HL-60 (cell line): ENCODE measurements at regions not wholly inside any gene's neighbourhood (a gene's known extent, or its start where the extent isn't known, plus 50 kb on each side); places are given as distances from the start of the nearest gene placed in this dataset.

ENCODE experiments used
- DNase-seq, 2 experiments: peaks; one replicate each; pipeline ENCODE4 v3.0.0-alpha.2; 2010 to 2020; ENCODE audit warnings: low read depth in 1 of 2, low spot score in 1 of 2
- H3K27ac ChIP-seq: fragments of 250-450 bp; sonication (Bioruptor Pico); replicated peaks from 2 replicates; pipeline ENCODE4 v1.5.1; 2020; ENCODE audit warnings: mild to moderate bottlenecking, moderate library complexity
- H3K27me3 ChIP-seq: fragments of 250-450 bp; sonication (Bioruptor Pico); 2 replicates; pipeline ENCODE4 v1.5.1; 2021; ENCODE audit warnings: mild to moderate bottlenecking, moderate library complexity; ENCODE audit not compliant: insufficient read depth, poor library complexity, severe bottlenecking
- H3K4me3 ChIP-seq: replicated peaks from 2 replicates; pipeline ENCODE4 v1.5.1; 2011; ENCODE audit warnings: mild to moderate bottlenecking, control low read depth, low read length; ENCODE audit not compliant: insufficient read depth
- CTCF ChIP-seq: IDR thresholded peaks from one replicate; pipeline ENCODE4 v1.5.1; 2011; ENCODE audit warnings: low read length, control low read depth, inconsistent platforms; ENCODE audit not compliant: insufficient read depth
- GABPA ChIP-seq: IDR thresholded peaks from 2 replicates; pipeline ENCODE4 v1.6.1; 2012; ENCODE audit warnings: low read depth
- POLR2AphosphoS5 ChIP-seq: IDR thresholded peaks from 2 replicates; pipeline ENCODE4 v1.6.1; 2012; ENCODE audit warnings: low read depth
- REST ChIP-seq: IDR thresholded peaks from 2 replicates; pipeline ENCODE4 v1.6.1; 2012; ENCODE audit warnings: low read depth; ENCODE audit not compliant: insufficient replicate concordance
- SPI1 ChIP-seq: IDR thresholded peaks from 2 replicates; pipeline ENCODE4 v1.6.1; 2012; ENCODE audit warnings: low read depth, mild to moderate bottlenecking, borderline replicate concordance

GRCh38 chr3:177983320-177983719 lies 552.9 kb upstream of the KCNMB2 start:
- DNase-seq = no peak
- Histone ChIP-seq H3K27ac (no peak overlapping the region), H3K27me3 (no peaks in the 10 kb centered on the region), H3K4me3 (no peak overlapping the region)
- no peak for TF ChIP-seq SPI1
- TF ChIP-seq CTCF = no peak
- no peak for TF ChIP-seq REST
- no peak for TF ChIP-seq GABPA
- no peak for TF ChIP-seq POLR2AphosphoS5

- no peak for TF ChIP-seq GABPA
- no peaks in the 10 kb centered on the region for H3K27me3 ChIP-seq
Measured at GRCh38 chr3:177992993-177993970, 543.0 kb upstream of the KCNMB2 start.

GRCh38 chr3:177994976-177995375 lies 541.3 kb upstream of the KCNMB2 start:
- H3K4me3 ChIP-seq = no peak overlapping the region
- no peaks in the 10 kb centered on the region for H3K27me3 ChIP-seq
- TF ChIP-seq POLR2AphosphoS5 = no peak
- TF ChIP-seq SPI1 = no peak
- TF ChIP-seq CTCF = no peak
- H3K27ac ChIP-seq = no peak overlapping the region
- DNase-seq = no peak

More at GRCh38 chr3:177992993-177993970, 543.0 kb upstream of the KCNMB2 start:
- no peak overlapping the region for H3K27ac ChIP-seq
- H3K4me3 ChIP-seq = no peak overlapping the region
- no peak for DNase-seq

GRCh38 chr3:177995381-177996085 lies 540.7 kb upstream of the KCNMB2 start:
- Histone ChIP-seq H3K4me3 (no peak overlapping the region), H3K27ac (no peak overlapping the region), H3K27me3 (no peaks in the 10 kb centered on the region)
- no peak for DNase-seq
- TF ChIP-seq CTCF (no peak), GABPA (no peak), REST (no peak), POLR2AphosphoS5 (no peak), SPI1 (no peak)
